ENCODE measurements at regions not wholly inside any gene's neighbourhood (a gene's known extent, or its start where the extent isn't known, plus 50 kb on each side); places are given as distances from the start of the nearest gene placed in this dataset.
A peak's percentile ranks its signal among the peaks of the same experiment; 100 is the strongest.

GRCh38 chr1:228899421-228899956 is 164.2 kb downstream of the RHOU start:
- H3K27ac ChIP-seq: no peak overlapping the region
- no peaks in the 10 kb centered on the region for H3K27me3 ChIP-seq
- no peak overlapping the region for H3K4me3 ChIP-seq
- intact Hi-C loops (cut with DNase I; ENCODE audit: low total_unique reads): no loop called here
- no peaks in the 10 kb centered on the region for H3K36me3 ChIP-seq
- no peak for DNase-seq
- H3K9me3 ChIP-seq: peaks cover 0 to 13% (median 6%) of the 10 kb centered on the region in 3 donors
- H3K4me1 ChIP-seq: peaks cover 8 to 33% (median 25%) of the 10 kb centered on the region in 4 donors
- TF ChIP-seq CTCF (IDR thresholded peaks at IDR 0.05): no peak

GRCh38 chr1:228900099-228900885 is 165.0 kb downstream of the RHOU start:
- Histone ChIP-seq H3K36me3 (no peaks in the 10 kb centered on the region), H3K4me1 (peaks cover 8 to 33% (median 25%) of the 10 kb centered on the region in 4 donors), H3K27ac (no peak overlapping the region), H3K27me3 (no peaks in the 10 kb centered on the region), H3K4me3 (no peak overlapping the region), H3K9me3 (peaks cover 0 to 19% (median 6%) of the 10 kb centered on the region in 3 donors)
- DNase-seq: peak in 1 of 2 donors; percentile 73
- intact Hi-C loops (cut with DNase I; ENCODE audit: low total_unique reads): no loop called here
- TF ChIP-seq CTCF (IDR thresholded peaks at IDR 0.05): no peak

GRCh38 chr1:228900886-228901392 is 165.7 kb downstream of the RHOU start:
- intact Hi-C loops (cut with DNase I; ENCODE audit: low total_unique reads): no loop called here
- H3K27ac ChIP-seq: no peak overlapping the region
- no peak overlapping the region for H3K4me3 ChIP-seq
- TF ChIP-seq CTCF (IDR thresholded peaks at IDR 0.05): no peak
- DNase-seq: no peak
- H3K9me3 ChIP-seq: peaks cover 0 to 19% (median 6%) of the 10 kb centered on the region in 3 donors
- H3K4me1 ChIP-seq: peaks cover 8 to 33% (median 25%) of the 10 kb centered on the region in 4 donors
- no peaks in the 10 kb centered on the region for H3K36me3 ChIP-seq
- H3K27me3 ChIP-seq: no peaks in the 10 kb centered on the region

GRCh38 chr1:228901936-228902681 is 166.8 kb downstream of the RHOU start:
- intact Hi-C loops (cut with DNase I; ENCODE audit: low total_unique reads): no loop called here
- no peak for DNase-seq
- no peak overlapping the region for H3K27ac ChIP-seq

More at GRCh38 chr1:228901936-228902681, 166.8 kb downstream of the RHOU start:
- no peak overlapping the region for H3K4me3 ChIP-seq
- no peak for TF ChIP-seq CTCF (IDR thresholded peaks at IDR 0.05)
- no peaks in the 10 kb centered on the region for H3K27me3 ChIP-seq
- H3K36me3 ChIP-seq: no peaks in the 10 kb centered on the region
- peaks cover 8 to 33% (median 25%) of the 10 kb centered on the region in 4 donors for H3K4me1 ChIP-seq
- peaks cover 0 to 19% (median 6%) of the 10 kb centered on the region in 3 donors for H3K9me3 ChIP-seq

Data from tibial artery (tissue), 4 donors.